ENCODE measurements at regions not wholly inside any gene's neighbourhood (a gene's known extent, or its start where the extent isn't known, plus 50 kb on each side); places are given as distances from the start of the nearest gene placed in this dataset.

DNA sequence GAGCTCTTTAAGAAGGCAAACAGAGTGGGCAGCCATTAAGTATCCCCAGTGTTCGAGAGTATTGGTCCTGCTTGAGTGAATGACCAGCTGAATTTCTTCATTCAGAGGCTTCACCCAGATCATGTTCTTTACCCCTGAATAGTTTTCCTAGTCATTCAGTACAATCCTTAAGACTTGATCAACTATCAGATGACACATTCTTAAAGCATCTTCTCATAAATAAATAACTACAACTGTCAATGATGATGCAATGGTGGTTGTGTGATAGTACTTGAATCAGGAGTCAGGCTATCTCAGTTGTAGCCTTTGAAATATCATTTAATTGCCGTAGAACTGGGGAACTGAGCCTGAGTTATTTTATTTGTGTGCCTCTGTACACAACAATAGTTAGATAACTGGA lies 416.8 kb upstream of the CCL2 start:
- TF ChIP-seq, protein P1, sequence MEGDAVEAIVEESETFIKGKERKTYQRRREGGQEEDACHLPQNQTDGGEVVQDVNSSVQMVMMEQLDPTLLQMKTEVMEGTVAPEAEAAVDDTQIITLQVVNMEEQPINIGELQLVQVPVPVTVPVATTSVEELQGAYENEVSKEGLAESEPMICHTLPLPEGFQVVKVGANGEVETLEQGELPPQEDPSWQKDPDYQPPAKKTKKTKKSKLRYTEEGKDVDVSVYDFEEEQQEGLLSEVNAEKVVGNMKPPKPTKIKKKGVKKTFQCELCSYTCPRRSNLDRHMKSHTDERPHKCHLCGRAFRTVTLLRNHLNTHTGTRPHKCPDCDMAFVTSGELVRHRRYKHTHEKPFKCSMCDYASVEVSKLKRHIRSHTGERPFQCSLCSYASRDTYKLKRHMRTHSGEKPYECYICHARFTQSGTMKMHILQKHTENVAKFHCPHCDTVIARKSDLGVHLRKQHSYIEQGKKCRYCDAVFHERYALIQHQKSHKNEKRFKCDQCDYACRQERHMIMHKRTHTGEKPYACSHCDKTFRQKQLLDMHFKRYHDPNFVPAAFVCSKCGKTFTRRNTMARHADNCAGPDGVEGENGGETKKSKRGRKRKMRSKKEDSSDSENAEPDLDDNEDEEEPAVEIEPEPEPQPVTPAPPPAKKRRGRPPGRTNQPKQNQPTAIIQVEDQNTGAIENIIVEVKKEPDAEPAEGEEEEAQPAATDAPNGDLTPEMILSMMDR (IDR thresholded peaks at IDR 0.05) = no peak
- TF ChIP-seq EP300 (IDR thresholded peaks at IDR 0.05; ENCODE audit: low read depth) (no peak), POLR2A (IDR thresholded peaks at IDR 0.05) (no peak)

Data from transverse colon (tissue), 3 donors.